B cell (primary cell): ENCODE measurements at regions not wholly inside any gene's neighbourhood (a gene's known extent, or its start where the extent isn't known, plus 50 kb on each side); places are given as distances from the start of the nearest gene placed in this dataset.

Experiments
- ATAC-seq: fragments of 200-7000 bp; cut with Tn5 transposase; one replicate; pipeline ENCODE4 v1.10.0; 2021; ENCODE audit warnings: low read depth, mild to moderate bottlenecking, moderate number of reproducible peaks, moderate library complexity
- CTCF ChIA-PET: fragments of 350-600 bp; sonication (Branson Sonifier 250); formaldehyde crosslinking; loops from one replicate; lab custom pipeline; 2021; ENCODE audit warnings: antibody characterized with exemption, inconsistent platforms; lab: Charles Lee
- POLR2A ChIA-PET: fragments of 350-600 bp; sonication (Branson Sonifier 250); formaldehyde crosslinking; loops from one replicate; lab custom pipeline; 2021; ENCODE audit warnings: antibody characterized with exemption; lab: Charles Lee
- DNase-seq: peaks from one replicate; pipeline ENCODE4 v3.0.0; 2013
- H2AFZ ChIP-seq: 2 replicates; pipeline ENCODE4 v1.6.1; 2012; ENCODE audit warnings: mild to moderate bottlenecking, low read depth, low read length; ENCODE audit not compliant: insufficient read depth, poor library complexity, severe bottlenecking
- H3K27ac ChIP-seq, 2 donors: 1 replicate in 1 of 2; 2 replicates in 1 of 2; pipeline ENCODE4 v1.5.1; 2012 to 2013; ENCODE audit warnings: low read length in 2 of 2, mild to moderate bottlenecking in 2 of 2, moderate library complexity in 1 of 2
- H3K27me3 ChIP-seq, 4 experiments: fragments of 200-600 bp in 1 of 4; sonication (generic) in 1 of 4; replicated peaks in 1 of 4; 1 replicate in 2 of 4; 2 replicates in 2 of 4; pipeline versions ENCODE4 v1.6.1 to v1.7.0; 2013 to 2016; ENCODE audit warnings: low read length in 3 of 4, mild to moderate bottlenecking in 2 of 4, mixed read lengths in 1 of 4, moderate library complexity in 1 of 4; ENCODE audit not compliant: insufficient read depth in 4 of 4, control insufficient read depth in 3 of 4; ENCODE audit errors: control extremely low read depth in 1 of 4
- H3K36me3 ChIP-seq, 2 experiments: replicated peaks in 1 of 2; 1 replicate in 1 of 2; 2 replicates in 1 of 2; pipeline versions ENCODE4 v1.6.1 to v1.7.1; 2013; ENCODE audit warnings: low read length in 1 of 2; ENCODE audit not compliant: insufficient read depth in 2 of 2, control insufficient read depth in 1 of 2; ENCODE audit errors: control extremely low read depth in 1 of 2, extremely low read depth in 1 of 2
- H3K4me1 ChIP-seq, 2 donors: fragments of 200-600 bp in 1 of 2; sonication (generic) in 1 of 2; 1 replicate in 1 of 2; 2 replicates in 1 of 2; pipeline versions ENCODE4 v1.5.1 to v1.6.1; 2013 to 2017; ENCODE audit warnings: low read length in 2 of 2; ENCODE audit not compliant: control insufficient read depth in 2 of 2, insufficient read depth in 2 of 2
- H3K4me2 ChIP-seq: replicated peaks from 2 replicates; pipeline ENCODE3; 2012; ENCODE audit warnings: mild to moderate bottlenecking, low read depth, low read length; ENCODE audit not compliant: poor library complexity, severe bottlenecking
- H3K4me3 ChIP-seq, 5 experiments: fragments of 200-600 bp in 1 of 5; sonication (generic) in 1 of 5; 1 replicate in 3 of 5; 2 replicates in 2 of 5; pipeline versions ENCODE4 v1.5.1 to v1.7.0; 2011 to 2016; ENCODE audit warnings: low read length in 4 of 5, mild to moderate bottlenecking in 4 of 5, low read depth in 2 of 5, control low read depth in 1 of 5, moderate library complexity in 1 of 5; ENCODE audit not compliant: insufficient read depth in 1 of 5; ENCODE audit errors: control extremely low read depth in 1 of 5, extremely low read depth in 1 of 5
- H3K79me2 ChIP-seq: fragments of 200-600 bp; sonication (generic); one replicate; pipeline ENCODE4 v1.6.0; 2016; ENCODE audit warnings: low read length; ENCODE audit not compliant: control insufficient read depth, insufficient read depth
- H3K9ac ChIP-seq: fragments of 200-600 bp; sonication (generic); 2 replicates; pipeline ENCODE4 v1.6.1; 2017; ENCODE audit warnings: mild to moderate bottlenecking, low read length, moderate library complexity
- H3K9me3 ChIP-seq, 3 donors: one replicate each; pipeline versions ENCODE4 v1.6.1 to v1.7.1; 2013; ENCODE audit warnings: low read length in 2 of 3; ENCODE audit not compliant: control insufficient read depth in 2 of 3, insufficient read depth in 1 of 3; ENCODE audit errors: control extremely low read depth in 1 of 3
- H4K20me1 ChIP-seq: 2 replicates; pipeline ENCODE4 v1.6.0; 2012; ENCODE audit warnings: mild to moderate bottlenecking, low read length; ENCODE audit not compliant: insufficient read depth, control insufficient read depth, poor library complexity, severe bottlenecking
- H3K27ac Mint-ChIP-seq: one replicate; pipeline ENCODE4 v1.8.0; 2021; ENCODE audit warnings: mixed read lengths
- H3K27me3 Mint-ChIP-seq: one replicate; pipeline ENCODE4 v1.8.0; 2021; ENCODE audit warnings: mixed read lengths
- H3K4me1 Mint-ChIP-seq: one replicate; pipeline ENCODE4 v1.8.0; 2021; ENCODE audit warnings: mixed read lengths
- H3K4me3 Mint-ChIP-seq: one replicate; pipeline ENCODE4 v1.8.0; 2021; ENCODE audit warnings: mixed read lengths
- H3K9me3 Mint-ChIP-seq: one replicate; pipeline ENCODE4 v1.8.0; 2022; ENCODE audit warnings: mixed read lengths; ENCODE audit not compliant: insufficient read depth
- EZH2 ChIP-seq: IDR thresholded peaks from 2 replicates; pipeline ENCODE4 v1.6.1; 2012; ENCODE audit warnings: borderline replicate concordance, low read depth, mild to moderate bottlenecking, moderate library complexity, low read length; ENCODE audit not compliant: insufficient read depth, poor library complexity, severe bottlenecking
- WGBS: methylation state at CpG from one replicate; pipeline ENCODE4 v1.1.5; 2013; ENCODE audit warnings: missing lambda C conversion rate; ENCODE audit not compliant: insufficient coverage; 5-methylcytosine and 5-hydroxymethylcytosine counted together
- intact Hi-C: fragments of 100-400 bp; cut with micrococcal nuclease; formaldehyde crosslinking; loops from one replicate; pipeline ENCODE4 v1.10.0; 2022
- TF ChIP-seq, protein P1 (sequence below): fragments of 200-600 bp; IDR thresholded peaks from one replicate; pipeline ENCODE4 v1.8.0; 2022; ENCODE audit warnings: antibody characterized with exemption, mild to moderate bottlenecking

DNA sequence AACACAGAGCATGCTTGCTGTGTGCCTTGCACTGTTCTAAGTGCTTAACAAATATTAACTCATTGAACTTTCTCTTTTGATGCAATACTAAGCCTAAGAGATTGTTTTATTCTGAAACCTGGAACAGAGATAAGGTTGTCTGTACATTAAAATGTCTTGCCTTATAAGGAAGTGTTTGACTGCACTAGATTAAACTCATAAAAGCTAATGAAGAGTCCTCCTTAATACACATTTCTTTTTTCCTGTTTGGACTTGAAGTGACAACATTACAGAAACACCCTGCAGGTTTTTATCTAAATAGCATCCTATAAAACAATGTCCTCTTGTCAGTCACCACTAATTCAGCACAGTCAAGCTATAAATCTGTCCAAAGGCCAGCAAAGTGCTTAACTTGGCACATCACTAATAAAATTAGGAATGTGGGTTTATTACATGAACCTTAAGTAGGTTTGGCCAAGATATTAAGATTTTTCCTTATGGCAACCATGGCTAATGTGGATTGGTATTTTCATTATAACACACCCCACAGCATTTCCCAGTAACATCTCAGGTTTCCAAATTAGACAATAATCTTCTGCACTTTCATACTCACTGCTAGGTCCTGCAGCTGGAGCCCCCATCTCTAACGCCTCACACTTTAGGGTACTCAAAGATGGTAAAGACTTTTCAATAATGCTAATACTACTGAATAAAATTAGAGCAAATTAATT, 389.7 kb downstream of the LMO4 start:
- no peaks in the 10 kb centered on the region for H4K20me1 ChIP-seq
- H3K79me2 ChIP-seq, result no peaks in the 10 kb centered on the region
- H3K27me3 ChIP-seq, result no peaks in the 10 kb centered on the region
- no CpG with 5 or more reads among the region's 1 CpG for WGBS
- DNase-seq, result no peak
- TF ChIP-seq, protein P1, sequence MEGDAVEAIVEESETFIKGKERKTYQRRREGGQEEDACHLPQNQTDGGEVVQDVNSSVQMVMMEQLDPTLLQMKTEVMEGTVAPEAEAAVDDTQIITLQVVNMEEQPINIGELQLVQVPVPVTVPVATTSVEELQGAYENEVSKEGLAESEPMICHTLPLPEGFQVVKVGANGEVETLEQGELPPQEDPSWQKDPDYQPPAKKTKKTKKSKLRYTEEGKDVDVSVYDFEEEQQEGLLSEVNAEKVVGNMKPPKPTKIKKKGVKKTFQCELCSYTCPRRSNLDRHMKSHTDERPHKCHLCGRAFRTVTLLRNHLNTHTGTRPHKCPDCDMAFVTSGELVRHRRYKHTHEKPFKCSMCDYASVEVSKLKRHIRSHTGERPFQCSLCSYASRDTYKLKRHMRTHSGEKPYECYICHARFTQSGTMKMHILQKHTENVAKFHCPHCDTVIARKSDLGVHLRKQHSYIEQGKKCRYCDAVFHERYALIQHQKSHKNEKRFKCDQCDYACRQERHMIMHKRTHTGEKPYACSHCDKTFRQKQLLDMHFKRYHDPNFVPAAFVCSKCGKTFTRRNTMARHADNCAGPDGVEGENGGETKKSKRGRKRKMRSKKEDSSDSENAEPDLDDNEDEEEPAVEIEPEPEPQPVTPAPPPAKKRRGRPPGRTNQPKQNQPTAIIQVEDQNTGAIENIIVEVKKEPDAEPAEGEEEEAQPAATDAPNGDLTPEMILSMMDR, result no peak
- TF ChIP-seq EZH2, result no peak
- H2AFZ ChIP-seq, result no peak overlapping the region
- no peaks in the 10 kb centered on the region for H3K4me1 ChIP-seq
- Mint-ChIP-seq H3K4me3 (no peak overlapping the region), H3K27me3 (no peaks in the 10 kb centered on the region), H3K27ac (no peak overlapping the region), H3K9me3 (no peaks in the 10 kb centered on the region), H3K4me1 (peaks cover 3% of the 10 kb centered on the region)
- CTCF ChIA-PET, result interaction anchor here (2.5 kb wide), 1 partner anchor 236 kb away, joined by 8 read pairs; no protein-coding TSS in a partner anchor
- no peak overlapping the region for H3K4me2 ChIP-seq
- no peak overlapping the region for H3K4me3 ChIP-seq
- no peak overlapping the region for H3K27ac ChIP-seq
- intact Hi-C loops, result no loop called here
- ATAC-seq, result no peak
- H3K36me3 ChIP-seq, result no peaks in the 10 kb centered on the region
- POLR2A ChIA-PET, result no interaction called here
- no peak overlapping the region for H3K9ac ChIP-seq
- no peaks in the 10 kb centered on the region for H3K9me3 ChIP-seq

DNA sequence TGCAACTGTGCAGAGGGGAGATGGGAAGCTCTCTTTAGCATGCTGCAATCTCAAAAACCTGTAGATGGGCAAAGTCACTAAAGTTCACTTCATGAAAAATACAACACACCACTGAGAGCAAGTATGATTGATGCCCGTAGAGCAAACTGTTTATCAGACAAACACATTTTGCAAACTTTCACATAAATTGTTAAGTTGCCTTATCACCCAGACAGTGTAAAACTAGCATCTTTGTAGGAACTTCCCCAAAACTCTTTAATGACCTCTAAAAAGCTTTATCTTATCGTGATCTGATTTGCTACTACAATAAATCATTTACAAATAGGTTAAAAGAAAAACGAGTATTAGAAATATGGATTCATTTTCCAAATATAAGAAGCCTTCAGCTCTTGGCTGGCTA, 391.0 kb downstream of the LMO4 start:
- DNase-seq (no peak), ATAC-seq (no peak)
- H3K4me3 Mint-ChIP-seq, result no peak overlapping the region
- no peak overlapping the region for H3K9ac ChIP-seq
- H3K27ac ChIP-seq, result no peak overlapping the region
- no peak overlapping the region for H2AFZ ChIP-seq
- no peaks in the 10 kb centered on the region for H3K27me3 Mint-ChIP-seq
- TF ChIP-seq EZH2, result no peak
- TF ChIP-seq, protein P1, result no peak
- no peak overlapping the region for H3K4me2 ChIP-seq
- no peaks in the 10 kb centered on the region for H3K27me3 ChIP-seq
- ChIA-PET CTCF (no interaction called here), POLR2A (no interaction called here)
- no peaks in the 10 kb centered on the region for H3K79me2 ChIP-seq
- intact Hi-C loops, result no loop called here
- H3K9me3 Mint-ChIP-seq, result no peaks in the 10 kb centered on the region
- H3K4me1 ChIP-seq, result no peaks in the 10 kb centered on the region
- H3K4me3 ChIP-seq, result no peak overlapping the region
- H3K4me1 Mint-ChIP-seq, result peaks cover 3% of the 10 kb centered on the region
- no peaks in the 10 kb centered on the region for H4K20me1 ChIP-seq
- H3K9me3 ChIP-seq, result no peaks in the 10 kb centered on the region
- H3K27ac Mint-ChIP-seq, result no peak overlapping the region
- 20% methylated on average over 1 of the region's 3 CpGs for WGBS
- no peaks in the 10 kb centered on the region for H3K36me3 ChIP-seq
